Endodermal cell (in vitro differentiated cells): ENCODE measurements at regions not wholly inside any gene's neighbourhood (a gene's known extent, or its start where the extent isn't known, plus 50 kb on each side); places are given as distances from the start of the nearest gene placed in this dataset.

ENCODE experiments used
- DNase-seq: peaks from one replicate; pipeline ENCODE4 v3.0.0-alpha.2; 2017
- H3K27ac ChIP-seq: 2 replicates; pipeline ENCODE4 v1.5.1; 2013; ENCODE audit warnings: mild to moderate bottlenecking, low read depth, low read length, moderate library complexity
- H3K27me3 ChIP-seq: 2 replicates; pipeline ENCODE4 v1.6.1; 2013; ENCODE audit warnings: mild to moderate bottlenecking, low read length, moderate library complexity; ENCODE audit not compliant: insufficient read depth, control insufficient read depth, poor library complexity, severe bottlenecking
- H3K36me3 ChIP-seq: 2 replicates; pipeline ENCODE4 v1.7.0; 2013; ENCODE audit warnings: mild to moderate bottlenecking, low read length, moderate library complexity; ENCODE audit not compliant: control insufficient read depth, insufficient read depth
- H3K4me1 ChIP-seq: one replicate; pipeline ENCODE4 v1.7.0; 2013; ENCODE audit warnings: low read length; ENCODE audit not compliant: control insufficient read depth, insufficient read depth
- H3K4me3 ChIP-seq: 2 replicates; pipeline ENCODE4 v1.5.1; 2013; ENCODE audit warnings: mild to moderate bottlenecking, low read length, moderate library complexity
- H3K9ac ChIP-seq: 2 replicates; pipeline ENCODE4 v1.6.1; 2013; ENCODE audit warnings: mild to moderate bottlenecking, low read length, moderate library complexity; ENCODE audit not compliant: poor library complexity, severe bottlenecking; ENCODE audit errors: extremely low read depth
- H3K9me3 ChIP-seq: 2 replicates; pipeline ENCODE4 v1.6.1; 2013; ENCODE audit warnings: mild to moderate bottlenecking, low read length, moderate library complexity; ENCODE audit not compliant: control insufficient read depth
- H3K27ac Mint-ChIP-seq: 2 replicates; pipeline ENCODE4 v1.8.0; 2020; ENCODE audit warnings: mixed read lengths
- H3K27me3 Mint-ChIP-seq: 2 replicates; pipeline ENCODE4 v1.8.0; 2021; ENCODE audit warnings: mild to moderate bottlenecking, mixed read lengths; ENCODE audit not compliant: insufficient read depth
- H3K36me3 Mint-ChIP-seq: 2 replicates; pipeline ENCODE4 v1.8.0; 2020; ENCODE audit warnings: low read depth, mixed read lengths
- H3K4me1 Mint-ChIP-seq: 2 replicates; pipeline ENCODE4 v1.8.0; 2020; ENCODE audit warnings: mixed read lengths
- H3K4me3 Mint-ChIP-seq: 2 replicates; pipeline ENCODE4 v1.8.0; 2020; ENCODE audit warnings: mild to moderate bottlenecking, moderate library complexity, mixed read lengths
- H3K9me3 Mint-ChIP-seq: 2 replicates; pipeline ENCODE4 v1.8.0; 2020; ENCODE audit warnings: mild to moderate bottlenecking, mixed read lengths
- CTCF ChIP-seq: fragments of 200-600 bp; sonication (generic); conservative IDR thresholded peaks from 2 replicates; pipeline ENCODE4 v1.5.0; 2021; ENCODE audit warnings: antibody characterized with exemption, mild to moderate bottlenecking
- WGBS, 2 experiments: methylation state at CpG; one replicate each; pipeline versions ENCODE4 v1.1.5 to v1.1.7; 2013; ENCODE audit warnings: missing lambda C conversion rate in 2 of 2, mixed read lengths in 1 of 2; ENCODE audit not compliant: insufficient coverage in 1 of 2, insufficient read length in 1 of 2; 5-methylcytosine and 5-hydroxymethylcytosine counted together

DNA sequence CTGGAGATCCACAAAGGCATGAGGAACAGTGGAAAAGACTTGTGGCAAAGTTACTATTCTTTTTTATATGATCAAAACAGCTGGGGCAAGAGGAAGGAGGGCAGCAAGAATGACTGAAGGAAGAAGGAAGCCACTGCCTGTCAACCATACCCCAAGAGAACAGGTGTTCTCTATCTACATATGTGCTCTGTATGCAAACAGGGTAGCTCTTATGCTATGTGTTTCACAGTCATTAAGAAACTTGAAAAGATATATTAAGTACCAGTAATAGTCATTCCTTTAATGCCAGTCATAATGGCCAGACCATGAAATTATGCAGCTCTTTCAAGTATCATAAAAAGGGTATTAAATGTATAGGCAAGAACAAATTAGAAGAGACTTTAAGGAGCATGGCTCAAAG is 363.9 kb downstream of the KLHL13 start:
- H3K27ac ChIP-seq, result no peak overlapping the region
- no peak overlapping the region for H3K9ac ChIP-seq
- no peak for DNase-seq
- Mint-ChIP-seq H3K27me3 (no peaks in the 10 kb centered on the region), H3K27ac (no peak overlapping the region), H3K4me3 (no peak overlapping the region), H3K36me3 (no peaks in the 10 kb centered on the region), H3K9me3 (peaks cover 41% of the 10 kb centered on the region), H3K4me1 (no peaks in the 10 kb centered on the region)
- H3K36me3 ChIP-seq, result no peaks in the 10 kb centered on the region
- H3K9me3 ChIP-seq, result no peaks in the 10 kb centered on the region
- no peaks in the 10 kb centered on the region for H3K4me1 ChIP-seq
- H3K27me3 ChIP-seq, result no peaks in the 10 kb centered on the region
- no peak overlapping the region for H3K4me3 ChIP-seq
- no peak for TF ChIP-seq CTCF

- Mint-ChIP-seq H3K4me3 (no peak overlapping the region), H3K4me1 (no peaks in the 10 kb centered on the region), H3K9me3 (peaks cover 48% of the 10 kb centered on the region), H3K27me3 (no peaks in the 10 kb centered on the region), H3K27ac (no peak overlapping the region), H3K36me3 (no peaks in the 10 kb centered on the region)
- Histone ChIP-seq H3K27ac (no peak overlapping the region), H3K9me3 (no peaks in the 10 kb centered on the region), H3K4me3 (no peak overlapping the region), H3K27me3 (no peaks in the 10 kb centered on the region), H3K4me1 (no peaks in the 10 kb centered on the region), H3K9ac (no peak overlapping the region), H3K36me3 (no peaks in the 10 kb centered on the region)
- no peak for DNase-seq
- 100% methylated on average over 1 of the region's 2 CpGs; no CpG with 5 or more reads in 1 of the 2 experiments for WGBS, 2 experiments
- no peak for TF ChIP-seq CTCF
These were observed 365.5 kb downstream of the KLHL13 start for GRCh38 chrX:117751155-117751554.

DNA sequence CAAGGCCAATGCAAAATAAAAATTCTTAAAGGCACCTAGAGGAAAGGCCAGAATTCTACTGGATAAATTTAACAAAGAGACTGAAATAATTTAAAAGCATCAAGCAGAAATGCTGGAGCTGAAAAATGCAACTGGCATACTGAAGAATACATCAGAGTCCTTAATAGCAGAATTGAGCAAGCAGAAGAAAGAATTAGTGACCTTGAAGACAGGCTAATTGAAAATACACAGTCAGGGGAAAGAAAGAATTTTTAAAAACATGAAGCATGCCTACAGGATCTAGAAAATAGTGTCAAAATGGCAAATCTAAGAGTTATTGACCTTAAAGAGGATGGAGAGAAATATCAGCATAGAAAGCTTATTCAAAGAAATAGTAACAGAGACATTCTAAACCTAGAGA is 371.7 kb downstream of the KLHL13 start:
- H3K4me3 ChIP-seq, result no peak overlapping the region
- H3K9me3 Mint-ChIP-seq, result peaks cover 42% of the 10 kb centered on the region

More for the DNA sequence above, 371.7 kb downstream of the KLHL13 start:
- Histone ChIP-seq H3K4me1 (no peaks in the 10 kb centered on the region), H3K9ac (no peak overlapping the region), H3K36me3 (no peaks in the 10 kb centered on the region), H3K9me3 (no peaks in the 10 kb centered on the region), H3K27ac (no peak overlapping the region), H3K27me3 (no peaks in the 10 kb centered on the region)
- Mint-ChIP-seq H3K27me3 (no peaks in the 10 kb centered on the region), H3K4me3 (no peak overlapping the region), H3K27ac (no peak overlapping the region), H3K36me3 (no peaks in the 10 kb centered on the region), H3K4me1 (no peaks in the 10 kb centered on the region)
- DNase-seq, result no peak
- TF ChIP-seq CTCF, result no peak
